ENCODE measurements at regions not wholly inside any gene's neighbourhood (a gene's known extent, or its start where the extent isn't known, plus 50 kb on each side); places are given as distances from the start of the nearest gene placed in this dataset.

DNA sequence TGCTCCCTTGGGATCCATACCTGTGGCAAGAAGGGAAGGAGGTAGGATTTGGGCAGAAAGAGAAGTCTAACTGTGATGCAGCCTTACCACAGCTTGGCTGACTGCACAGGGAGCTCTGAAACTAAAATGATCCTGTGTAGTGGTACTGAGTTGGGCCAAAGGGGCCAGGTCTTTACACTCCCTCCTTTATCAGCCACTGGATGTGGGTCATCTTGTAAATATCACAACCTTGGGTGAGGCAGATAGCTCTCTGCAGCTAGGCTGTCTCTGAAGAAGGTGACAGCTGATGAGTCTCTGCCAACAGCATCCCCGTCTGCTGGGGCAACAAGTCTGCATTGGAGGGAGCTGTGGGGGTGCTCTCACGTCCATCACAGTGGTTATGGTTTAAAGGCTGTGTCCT is 95.9 kb upstream of the CAND1 start:
- TF ChIP-seq, protein P1, sequence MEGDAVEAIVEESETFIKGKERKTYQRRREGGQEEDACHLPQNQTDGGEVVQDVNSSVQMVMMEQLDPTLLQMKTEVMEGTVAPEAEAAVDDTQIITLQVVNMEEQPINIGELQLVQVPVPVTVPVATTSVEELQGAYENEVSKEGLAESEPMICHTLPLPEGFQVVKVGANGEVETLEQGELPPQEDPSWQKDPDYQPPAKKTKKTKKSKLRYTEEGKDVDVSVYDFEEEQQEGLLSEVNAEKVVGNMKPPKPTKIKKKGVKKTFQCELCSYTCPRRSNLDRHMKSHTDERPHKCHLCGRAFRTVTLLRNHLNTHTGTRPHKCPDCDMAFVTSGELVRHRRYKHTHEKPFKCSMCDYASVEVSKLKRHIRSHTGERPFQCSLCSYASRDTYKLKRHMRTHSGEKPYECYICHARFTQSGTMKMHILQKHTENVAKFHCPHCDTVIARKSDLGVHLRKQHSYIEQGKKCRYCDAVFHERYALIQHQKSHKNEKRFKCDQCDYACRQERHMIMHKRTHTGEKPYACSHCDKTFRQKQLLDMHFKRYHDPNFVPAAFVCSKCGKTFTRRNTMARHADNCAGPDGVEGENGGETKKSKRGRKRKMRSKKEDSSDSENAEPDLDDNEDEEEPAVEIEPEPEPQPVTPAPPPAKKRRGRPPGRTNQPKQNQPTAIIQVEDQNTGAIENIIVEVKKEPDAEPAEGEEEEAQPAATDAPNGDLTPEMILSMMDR (IDR thresholded peaks at IDR 0.05; ENCODE audit: borderline replicate concordance): no peak
- DNase-seq: no peak
- intact Hi-C loops (cut with micrococcal nuclease): no loop called here
- no peak overlapping the region for H3K4me3 ChIP-seq
- no peaks in the 10 kb centered on the region for H3K4me1 ChIP-seq
- H3K27ac ChIP-seq (replicated peaks): no peak overlapping the region
- H3K36me3 ChIP-seq: no peaks in the 10 kb centered on the region
- peaks cover 10% of the 10 kb centered on the region for H3K27me3 ChIP-seq (ENCODE audit: low read depth)
- H3K9me3 ChIP-seq (replicated peaks): no peaks in the 10 kb centered on the region

DNA sequence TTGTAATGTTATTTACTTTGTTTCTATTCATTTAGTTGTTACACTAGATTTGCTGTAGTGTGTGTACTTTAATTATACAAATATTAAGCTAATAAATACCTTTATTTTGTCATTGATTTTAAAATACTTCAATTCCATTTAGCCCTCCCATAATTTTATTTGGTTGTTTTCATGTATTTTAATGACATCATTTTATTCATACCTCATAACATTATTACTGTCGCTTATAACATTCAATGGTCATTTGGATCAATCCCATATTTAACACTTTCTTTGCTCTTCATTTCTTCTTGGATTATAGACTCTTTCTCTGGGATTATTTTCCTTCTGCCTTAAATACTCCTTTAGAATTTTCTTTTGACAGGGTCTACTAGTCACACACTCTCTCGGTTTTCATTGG is 86.6 kb upstream of the CAND1 start:
- Histone ChIP-seq H3K9me3 (replicated peaks) (no peaks in the 10 kb centered on the region), H3K27ac (replicated peaks) (no peak overlapping the region), H3K27me3 (ENCODE audit: low read depth) (peaks cover 29% of the 10 kb centered on the region), H3K36me3 (no peaks in the 10 kb centered on the region), H3K4me3 (no peak overlapping the region), H3K4me1 (no peaks in the 10 kb centered on the region)
- DNase-seq: no peak
- intact Hi-C loops (cut with micrococcal nuclease): no loop called here
- TF ChIP-seq, protein P1 (IDR thresholded peaks at IDR 0.05; ENCODE audit: borderline replicate concordance): no peak

DNA sequence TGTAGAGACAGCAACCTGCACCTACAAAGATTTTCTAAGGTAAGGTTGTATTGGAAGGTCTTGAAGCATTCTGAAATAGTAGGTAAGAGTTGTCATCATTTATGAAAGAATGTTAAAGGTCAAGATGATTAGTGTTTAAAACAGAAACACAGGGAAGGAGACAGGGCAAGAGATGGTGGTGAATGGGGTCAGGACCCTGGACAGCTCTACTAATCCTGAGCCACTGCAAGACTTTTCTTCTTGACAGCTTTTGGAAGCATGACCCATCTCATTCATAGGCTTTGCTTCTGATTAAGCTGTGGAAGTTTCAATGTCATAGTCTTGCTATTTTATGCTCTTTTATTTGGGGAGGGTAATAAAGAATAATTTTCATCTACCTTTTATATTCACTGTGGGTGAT is 75.5 kb upstream of the CAND1 start:
- no peaks in the 10 kb centered on the region for H3K36me3 ChIP-seq
- no peaks in the 10 kb centered on the region for H3K9me3 ChIP-seq (replicated peaks)
- no peaks in the 10 kb centered on the region for H3K4me1 ChIP-seq
- no peaks in the 10 kb centered on the region for H3K27me3 ChIP-seq (ENCODE audit: low read depth)
- intact Hi-C loops (cut with micrococcal nuclease): no loop called here
- DNase-seq: no peak
- TF ChIP-seq, protein P1 (IDR thresholded peaks at IDR 0.05; ENCODE audit: borderline replicate concordance): no peak
- no peak overlapping the region for H3K4me3 ChIP-seq
- no peak overlapping the region for H3K27ac ChIP-seq (replicated peaks)

DNA sequence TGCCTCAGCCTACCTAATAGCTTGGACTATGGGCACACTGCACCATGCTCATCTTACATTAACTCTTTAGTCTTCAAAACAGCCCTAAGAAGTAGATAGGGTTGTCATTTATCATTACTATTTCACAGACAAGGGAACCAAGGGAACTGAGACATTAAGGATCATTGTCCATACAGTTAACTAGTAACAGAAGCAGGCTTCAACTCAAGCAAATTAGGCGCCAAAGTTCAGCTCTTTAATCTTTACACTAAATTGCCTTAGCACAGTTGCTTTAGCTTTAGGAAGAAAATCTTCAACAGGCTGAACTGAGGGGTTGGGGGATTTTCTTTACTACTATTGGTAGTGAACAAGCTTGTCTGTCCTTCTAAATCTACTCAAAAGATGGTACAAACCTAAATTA is 68.8 kb upstream of the CAND1 start:
- Histone ChIP-seq H3K27me3 (ENCODE audit: low read depth) (peaks cover 5% of the 10 kb centered on the region), H3K4me1 (no peaks in the 10 kb centered on the region), H3K36me3 (no peaks in the 10 kb centered on the region), H3K9me3 (replicated peaks) (no peaks in the 10 kb centered on the region), H3K4me3 (no peak overlapping the region), H3K27ac (replicated peaks) (no peak overlapping the region)
- DNase-seq: no peak
- intact Hi-C loops (cut with micrococcal nuclease): no loop called here
- TF ChIP-seq, protein P1 (IDR thresholded peaks at IDR 0.05; ENCODE audit: borderline replicate concordance): no peak

DNA sequence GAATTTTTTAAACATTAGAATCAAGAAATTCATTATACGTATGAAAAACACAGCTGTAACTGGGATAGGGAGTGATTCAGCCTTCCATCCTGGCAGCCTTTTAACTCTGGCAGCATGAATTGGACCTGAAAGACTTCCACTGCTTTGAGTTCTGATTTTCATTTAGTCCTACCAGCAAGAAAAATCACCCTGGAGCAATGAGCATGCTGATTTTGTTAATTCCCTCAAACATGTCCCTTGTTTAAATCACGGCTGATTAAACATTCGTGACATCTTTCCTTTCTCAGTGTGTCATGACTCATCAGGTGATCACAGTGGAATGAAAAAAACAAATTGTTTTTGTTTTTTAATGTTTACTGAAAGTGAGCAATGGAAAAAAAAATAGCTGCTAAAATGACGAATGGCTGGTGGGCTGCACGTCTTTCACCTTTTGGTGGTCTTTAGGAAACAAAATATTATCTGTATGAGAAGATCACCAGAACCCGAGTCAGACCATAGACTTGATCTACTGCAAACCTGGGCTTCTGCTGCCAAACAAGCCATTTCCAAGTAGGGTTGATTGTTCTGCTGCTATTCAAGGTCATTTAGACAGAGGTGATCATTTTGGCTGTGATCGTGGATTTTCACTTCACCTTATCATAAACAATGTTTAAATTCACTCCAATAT is 67.0 kb upstream of the CAND1 start:
- no peak overlapping the region for H3K27ac ChIP-seq (replicated peaks)
- TF ChIP-seq, protein P1 (IDR thresholded peaks at IDR 0.05; ENCODE audit: borderline replicate concordance): no peak
- intact Hi-C loops (cut with micrococcal nuclease): no loop called here
- DNase-seq: no peak
- no peaks in the 10 kb centered on the region for H3K36me3 ChIP-seq
- peaks cover 5% of the 10 kb centered on the region for H3K27me3 ChIP-seq (ENCODE audit: low read depth)
- H3K4me3 ChIP-seq: no peak overlapping the region
- no peaks in the 10 kb centered on the region for H3K9me3 ChIP-seq (replicated peaks)
- no peaks in the 10 kb centered on the region for H3K4me1 ChIP-seq

Measured in left ventricle myocardium inferior (tissue), 1 donor.